Activated naive CD4-positive, alpha-beta T cell treated with anti-CD3 and anti-CD28 coated beads, Interleukin-2, amount 50 U/mL, for 24 hours (primary cell): ENCODE measurements at regions not wholly inside any gene's neighbourhood (a gene's known extent, or its start where the extent isn't known, plus 50 kb on each side); places are given as distances from the start of the nearest gene placed in this dataset.
"Not testable (repeated sequence)": the region's sequence is repeated elsewhere in the genome, so short reads cannot be mapped to it uniquely, and the experiment has no call there.

ENCODE experiments used
- H3K27ac Mint-ChIP-seq: one replicate; pipeline ENCODE4 v1.8.0; 2021; ENCODE audit warnings: mild to moderate bottlenecking, mixed read lengths
- H3K27me3 Mint-ChIP-seq: one replicate; pipeline ENCODE4 v1.8.0; 2021; ENCODE audit warnings: mixed read lengths
- H3K36me3 Mint-ChIP-seq: one replicate; pipeline ENCODE4 v1.8.0; 2021; ENCODE audit warnings: mixed read lengths
- H3K4me1 Mint-ChIP-seq: one replicate; pipeline ENCODE4 v1.8.0; 2021; ENCODE audit warnings: mixed read lengths
- H3K4me3 Mint-ChIP-seq: one replicate; pipeline ENCODE4 v1.8.0; 2021; ENCODE audit warnings: mild to moderate bottlenecking, mixed read lengths
- H3K9me3 Mint-ChIP-seq: one replicate; pipeline ENCODE4 v1.8.0; 2021; ENCODE audit warnings: mixed read lengths

DNA sequence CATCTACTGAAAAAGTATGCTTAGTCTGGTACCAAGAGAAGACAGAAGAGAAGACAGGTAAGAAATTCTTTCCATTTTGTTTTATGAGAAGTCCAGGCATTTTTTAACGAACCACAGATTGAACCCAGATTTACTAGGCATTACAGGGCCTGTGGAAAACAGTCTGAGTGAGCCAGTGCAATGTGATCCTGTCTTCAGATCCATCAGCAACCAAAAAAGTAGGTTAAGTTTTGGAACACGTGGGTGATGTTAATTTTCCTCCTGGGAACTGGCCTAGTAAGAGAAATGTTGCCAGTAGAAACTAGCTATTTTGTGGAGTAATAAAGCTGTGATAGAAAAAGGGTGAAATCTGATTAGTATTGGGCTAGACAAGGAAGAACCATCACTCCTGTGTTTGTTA lies 440.9 kb upstream of the SEL1L start:
- H3K4me3 Mint-ChIP-seq = no peak overlapping the region
- H3K27ac Mint-ChIP-seq = no peak overlapping the region
- peaks cover 7% of the 10 kb centered on the region for H3K9me3 Mint-ChIP-seq
- no peaks in the 10 kb centered on the region for H3K36me3 Mint-ChIP-seq
- H3K4me1 Mint-ChIP-seq = no peaks in the 10 kb centered on the region
- no peaks in the 10 kb centered on the region for H3K27me3 Mint-ChIP-seq

DNA sequence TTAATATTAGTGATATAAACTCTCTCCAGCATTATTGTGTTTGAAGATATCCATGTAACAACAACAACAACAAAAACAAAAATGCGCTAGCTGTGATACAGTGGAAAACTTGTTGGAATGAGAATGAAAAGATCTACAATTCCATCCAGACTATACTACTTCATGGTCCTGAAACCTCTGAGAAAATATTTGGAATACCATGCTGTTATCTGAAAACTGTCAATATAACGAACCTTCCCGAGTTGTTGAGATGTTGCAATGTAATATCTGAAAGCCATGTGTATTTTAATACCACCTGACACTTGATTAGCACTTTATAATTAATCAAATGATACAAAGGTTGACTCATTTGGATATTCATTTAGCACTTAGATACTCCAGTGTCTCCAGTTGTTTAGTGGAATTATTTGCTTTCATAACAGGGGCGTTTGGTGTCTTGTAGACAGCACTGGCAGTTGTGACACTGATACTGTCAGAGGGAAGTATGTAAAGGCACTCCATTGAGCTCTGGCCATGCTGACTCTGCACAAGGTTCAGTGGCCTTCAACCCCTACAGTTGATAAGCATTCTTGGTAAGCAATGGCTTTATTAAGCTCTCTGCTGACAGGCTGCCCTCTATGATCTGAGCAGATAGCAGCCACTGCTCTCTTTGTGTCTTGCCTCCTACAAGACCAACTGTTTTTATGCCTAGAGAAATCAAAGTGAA lies 447.1 kb upstream of the SEL1L start:
- Mint-ChIP-seq H3K27me3 (no peaks in the 10 kb centered on the region), H3K4me3 (no peak overlapping the region), H3K4me1 (no peaks in the 10 kb centered on the region), H3K36me3 (no peaks in the 10 kb centered on the region), H3K27ac (no peak overlapping the region), H3K9me3 (no peaks in the 10 kb centered on the region)

DNA sequence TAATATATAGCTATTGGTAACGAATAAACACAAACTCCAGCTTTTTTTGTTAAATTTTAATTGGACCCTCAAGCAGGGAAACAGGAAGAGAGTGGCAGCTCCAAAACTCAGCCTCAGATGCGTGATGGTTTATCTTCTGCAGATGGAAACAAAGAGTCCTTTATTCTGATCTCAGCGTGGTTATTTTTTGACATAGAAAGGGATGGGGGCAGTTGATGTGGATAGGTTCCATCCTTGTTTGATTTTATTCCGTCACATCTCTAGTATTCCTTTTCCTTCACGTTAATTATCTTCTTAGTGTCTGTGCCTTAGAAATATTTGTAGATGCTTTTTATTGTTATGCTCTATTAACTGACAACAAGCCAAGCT lies 447.6 kb upstream of the SEL1L start:
- Mint-ChIP-seq H3K36me3 (no peaks in the 10 kb centered on the region), H3K9me3 (no peaks in the 10 kb centered on the region), H3K27me3 (no peaks in the 10 kb centered on the region), H3K27ac (no peak overlapping the region), H3K4me1 (no peaks in the 10 kb centered on the region), H3K4me3 (no peak overlapping the region)

DNA sequence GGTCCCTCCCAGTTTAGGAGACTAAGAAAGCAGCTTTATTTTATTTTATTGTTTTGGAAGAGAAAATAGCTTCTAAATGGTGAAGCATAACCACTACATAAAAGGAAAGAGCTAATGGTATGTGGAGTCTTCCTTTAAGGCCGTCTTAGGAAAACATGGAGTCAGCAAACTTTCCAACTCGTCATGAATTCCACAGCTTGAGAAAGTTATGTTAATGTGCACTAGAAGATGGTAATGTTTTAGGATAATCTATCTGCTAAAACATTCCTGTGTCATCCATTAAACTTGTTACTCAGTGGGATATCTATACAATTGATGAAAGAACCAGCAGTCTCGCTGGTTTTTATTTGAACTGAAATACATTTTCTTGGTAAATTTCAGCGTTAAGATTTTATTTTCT lies 448.4 kb upstream of the SEL1L start:
- no peak overlapping the region for H3K4me3 Mint-ChIP-seq
- no peaks in the 10 kb centered on the region for H3K9me3 Mint-ChIP-seq
- no peaks in the 10 kb centered on the region for H3K36me3 Mint-ChIP-seq
- no peak overlapping the region for H3K27ac Mint-ChIP-seq
- no peaks in the 10 kb centered on the region for H3K4me1 Mint-ChIP-seq
- no peaks in the 10 kb centered on the region for H3K27me3 Mint-ChIP-seq

DNA sequence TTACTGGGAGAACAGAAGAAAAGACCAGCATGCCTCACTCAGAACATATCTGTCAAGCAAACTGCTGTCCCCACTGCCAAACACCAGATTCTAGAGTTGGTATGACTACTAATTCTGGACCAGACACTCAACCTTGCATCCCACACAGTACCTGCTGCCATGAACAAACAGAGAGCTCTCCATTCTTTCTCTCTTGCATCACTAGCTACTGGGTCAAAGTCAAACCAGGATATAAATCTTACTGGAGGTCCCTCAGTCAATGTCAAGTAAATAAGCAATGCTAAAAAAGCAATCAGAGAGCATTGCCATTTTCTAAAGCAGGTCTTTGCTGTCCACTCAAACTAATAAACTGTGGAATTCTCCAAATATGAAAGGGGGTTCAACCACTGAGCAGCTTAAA lies 452.4 kb upstream of the SEL1L start:
- Mint-ChIP-seq H3K4me3 (no peak overlapping the region), H3K9me3 (no peaks in the 10 kb centered on the region), H3K4me1 (no peaks in the 10 kb centered on the region), H3K27me3 (peaks cover 8% of the 10 kb centered on the region), H3K36me3 (no peaks in the 10 kb centered on the region), H3K27ac (no peak overlapping the region)

DNA sequence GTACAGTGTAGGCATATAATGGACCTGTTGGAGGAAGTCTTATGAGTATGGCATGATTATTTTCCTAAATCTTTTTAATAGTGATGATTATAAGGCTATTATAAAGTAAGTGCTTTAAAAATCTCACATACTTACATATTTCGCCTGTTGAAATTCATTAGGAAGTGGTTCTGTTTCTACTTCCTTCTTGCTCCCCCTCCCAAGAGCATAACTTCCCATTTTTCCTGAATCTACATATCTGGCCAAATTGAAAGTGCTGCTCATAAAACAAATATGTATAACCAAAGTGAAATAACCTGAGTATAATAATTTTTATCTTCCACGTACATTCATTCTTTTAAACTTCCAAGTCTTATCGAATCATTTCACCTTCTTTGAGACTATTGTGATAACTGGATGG lies 455.6 kb upstream of the SEL1L start:
- Mint-ChIP-seq H3K9me3 (no peaks in the 10 kb centered on the region), H3K36me3 (no peaks in the 10 kb centered on the region), H3K27me3 (peaks cover 11% of the 10 kb centered on the region), H3K27ac (no peak overlapping the region), H3K4me1 (no peaks in the 10 kb centered on the region), H3K4me3 (no peak overlapping the region)

DNA sequence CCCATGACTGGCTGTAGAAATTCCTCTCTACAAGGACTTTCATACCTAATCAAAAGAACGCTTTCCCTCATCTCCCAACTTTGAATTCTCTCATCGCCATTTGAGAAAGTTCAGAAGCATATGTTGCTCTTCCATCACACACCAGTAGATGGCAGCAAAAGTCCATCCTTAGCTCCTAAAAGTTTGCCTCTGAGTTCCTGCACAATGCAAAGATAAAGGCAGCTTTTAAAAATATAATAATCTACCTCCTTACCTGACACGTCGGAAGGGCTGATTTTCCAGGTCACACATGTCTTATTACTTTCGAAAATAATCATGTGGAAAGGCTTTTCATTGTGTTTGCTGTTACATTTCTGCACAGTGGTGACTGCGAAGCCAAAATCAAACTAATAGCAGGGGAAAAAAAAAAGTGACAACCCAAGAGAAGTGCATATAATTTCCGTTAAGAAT lies 456.7 kb upstream of the SEL1L start:
- H3K4me1 Mint-ChIP-seq = no peaks in the 10 kb centered on the region
- peaks cover 11% of the 10 kb centered on the region for H3K27me3 Mint-ChIP-seq
- no peak overlapping the region for H3K4me3 Mint-ChIP-seq
- H3K9me3 Mint-ChIP-seq = no peaks in the 10 kb centered on the region
- no peaks in the 10 kb centered on the region for H3K36me3 Mint-ChIP-seq
- H3K27ac Mint-ChIP-seq = no peak overlapping the region

DNA sequence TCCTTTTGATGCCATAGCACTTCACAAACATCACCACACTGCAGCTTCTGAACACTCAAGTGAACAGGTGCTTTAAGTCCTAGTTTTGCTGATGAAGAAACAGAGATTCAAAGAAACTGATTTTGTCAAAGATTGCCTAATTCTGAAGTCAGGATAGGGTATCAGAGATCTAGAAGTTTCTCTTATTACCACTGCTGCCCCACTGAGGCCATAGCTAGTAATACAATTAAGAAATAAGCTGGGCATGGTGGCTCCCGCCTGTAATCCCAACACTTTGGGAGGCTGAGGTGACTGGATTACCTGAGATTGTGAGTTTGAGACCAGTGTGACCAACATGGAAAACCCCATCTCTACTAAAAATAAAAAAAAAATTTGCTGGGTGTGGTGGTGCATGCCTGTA lies 458.3 kb upstream of the SEL1L start:
- H3K27me3 Mint-ChIP-seq = peaks cover 14% of the 10 kb centered on the region
- H3K4me1 Mint-ChIP-seq = no peaks in the 10 kb centered on the region
- no peaks in the 10 kb centered on the region for H3K36me3 Mint-ChIP-seq
- H3K27ac Mint-ChIP-seq = no peak overlapping the region
- no peak overlapping the region for H3K4me3 Mint-ChIP-seq
- no peaks in the 10 kb centered on the region for H3K9me3 Mint-ChIP-seq

DNA sequence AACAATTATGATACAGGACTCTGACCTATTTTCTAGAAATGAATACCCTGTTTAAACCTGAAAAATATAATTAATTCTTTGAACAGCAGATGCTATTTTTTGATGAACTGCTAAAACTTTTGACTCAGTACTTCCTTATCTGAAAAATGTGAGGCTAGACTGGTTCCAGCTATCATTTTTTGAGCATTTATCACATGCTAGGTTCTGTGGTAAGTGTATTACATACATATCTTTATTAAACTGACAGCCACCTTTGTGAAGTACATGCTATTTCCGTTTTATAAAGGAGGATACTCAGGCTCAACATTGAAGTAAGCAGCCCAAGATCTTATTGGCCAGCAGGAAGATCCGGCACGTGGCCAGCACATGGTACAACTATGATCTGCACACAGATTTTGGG lies 459.8 kb upstream of the SEL1L start:
- Mint-ChIP-seq H3K27ac (no peak overlapping the region), H3K9me3 (no peaks in the 10 kb centered on the region), H3K27me3 (peaks cover 11% of the 10 kb centered on the region), H3K4me3 (no peak overlapping the region), H3K4me1 (no peaks in the 10 kb centered on the region), H3K36me3 (no peaks in the 10 kb centered on the region)

DNA sequence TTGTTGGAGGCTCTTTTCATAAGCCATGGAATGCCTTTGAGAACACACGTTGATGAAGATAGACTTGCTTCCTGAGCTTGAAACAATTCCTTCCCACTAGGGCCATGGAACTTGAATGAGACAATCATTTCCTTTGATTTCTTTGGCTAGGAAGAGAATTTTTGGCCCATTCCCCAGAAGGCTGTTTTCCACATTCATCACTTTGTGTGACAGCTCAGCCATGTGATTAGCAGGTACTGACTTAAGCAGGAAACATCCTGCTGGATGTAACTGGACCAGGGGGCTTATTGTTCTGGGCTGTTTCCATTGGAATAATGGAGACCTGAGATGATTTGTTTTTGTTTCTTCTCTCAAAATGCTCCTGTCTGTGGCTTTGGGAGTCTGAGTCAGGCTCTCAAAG lies 469.8 kb upstream of the SEL1L start:
- H3K4me3 Mint-ChIP-seq = no peak overlapping the region
- H3K9me3 Mint-ChIP-seq = peaks cover 8% of the 10 kb centered on the region
- no peaks in the 10 kb centered on the region for H3K27me3 Mint-ChIP-seq
- H3K27ac Mint-ChIP-seq = no peak overlapping the region
- no peaks in the 10 kb centered on the region for H3K4me1 Mint-ChIP-seq
- no peaks in the 10 kb centered on the region for H3K36me3 Mint-ChIP-seq

DNA sequence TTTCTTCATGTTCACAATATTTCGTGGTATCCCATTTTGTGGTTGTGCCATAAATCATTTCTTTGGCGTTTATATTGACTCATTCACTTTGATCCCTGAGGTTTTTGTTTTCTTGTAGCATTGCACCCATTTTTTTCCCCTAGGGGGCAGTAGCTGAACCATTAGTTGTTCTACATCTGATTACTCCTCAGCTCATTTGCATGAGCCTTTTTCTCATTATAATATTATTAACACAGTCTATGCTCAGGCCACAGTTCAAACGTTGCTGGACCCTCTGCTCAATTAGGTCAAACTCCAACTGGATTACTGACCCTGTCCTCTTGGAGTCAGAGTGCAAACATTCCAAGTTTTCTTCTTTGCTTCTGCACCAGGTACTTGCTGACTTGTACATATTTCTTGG lies 475.4 kb upstream of the SEL1L start:
- Mint-ChIP-seq H3K27me3 (peaks cover 1% of the 10 kb centered on the region), H3K36me3 (no peaks in the 10 kb centered on the region), H3K4me1 (no peaks in the 10 kb centered on the region), H3K27ac (no peak overlapping the region), H3K4me3 (no peak overlapping the region), H3K9me3 (peaks cover 7% of the 10 kb centered on the region)

DNA sequence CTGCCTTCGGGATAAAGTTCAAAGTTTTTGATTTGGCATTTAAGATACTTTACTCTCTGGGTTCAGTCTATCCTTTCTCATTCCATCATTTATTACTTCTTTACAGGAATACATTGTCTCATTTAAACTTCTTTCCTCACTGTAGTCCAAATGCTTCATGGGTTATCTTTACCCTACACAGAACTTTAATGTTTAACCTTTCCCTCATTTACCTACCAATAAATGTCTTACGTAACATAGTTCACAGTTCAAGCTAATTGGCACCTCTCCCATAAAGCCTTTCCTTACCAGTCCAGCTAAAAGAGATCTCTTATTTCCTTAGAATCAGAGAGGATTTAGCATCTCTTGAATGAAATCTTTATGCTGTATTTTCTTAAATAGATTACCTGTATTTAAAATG lies 476.3 kb upstream of the SEL1L start:
- no peaks in the 10 kb centered on the region for H3K36me3 Mint-ChIP-seq
- no peak overlapping the region for H3K4me3 Mint-ChIP-seq
- H3K27me3 Mint-ChIP-seq = peaks cover 1% of the 10 kb centered on the region
- no peaks in the 10 kb centered on the region for H3K4me1 Mint-ChIP-seq
- no peak overlapping the region for H3K27ac Mint-ChIP-seq
- peaks cover 7% of the 10 kb centered on the region for H3K9me3 Mint-ChIP-seq

DNA sequence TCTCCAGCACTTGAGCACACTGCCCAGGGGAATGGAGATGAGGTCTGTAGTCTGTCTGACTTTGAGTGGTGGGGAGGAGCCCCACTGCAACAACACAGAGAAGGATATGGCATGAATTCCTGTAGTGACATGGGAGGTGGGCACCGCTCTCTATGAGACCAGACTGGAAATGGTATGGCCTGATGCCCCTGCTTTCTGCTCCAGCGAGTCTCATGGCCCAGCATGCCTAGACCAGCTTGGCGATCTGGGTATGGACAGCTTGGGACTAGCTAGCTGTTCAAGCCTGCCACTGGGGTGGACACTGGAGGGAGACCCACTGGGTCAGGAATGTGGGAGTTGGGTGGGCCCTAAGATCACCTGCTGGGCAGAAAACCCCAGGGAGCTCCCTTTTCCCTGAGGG lies 477.8 kb upstream of the SEL1L start:
- no peak overlapping the region for H3K4me3 Mint-ChIP-seq
- H3K36me3 Mint-ChIP-seq = no peaks in the 10 kb centered on the region
- peaks cover 7% of the 10 kb centered on the region for H3K9me3 Mint-ChIP-seq
- no peaks in the 10 kb centered on the region for H3K4me1 Mint-ChIP-seq
- H3K27me3 Mint-ChIP-seq = peaks cover 1% of the 10 kb centered on the region
- H3K27ac Mint-ChIP-seq = no peak overlapping the region

DNA sequence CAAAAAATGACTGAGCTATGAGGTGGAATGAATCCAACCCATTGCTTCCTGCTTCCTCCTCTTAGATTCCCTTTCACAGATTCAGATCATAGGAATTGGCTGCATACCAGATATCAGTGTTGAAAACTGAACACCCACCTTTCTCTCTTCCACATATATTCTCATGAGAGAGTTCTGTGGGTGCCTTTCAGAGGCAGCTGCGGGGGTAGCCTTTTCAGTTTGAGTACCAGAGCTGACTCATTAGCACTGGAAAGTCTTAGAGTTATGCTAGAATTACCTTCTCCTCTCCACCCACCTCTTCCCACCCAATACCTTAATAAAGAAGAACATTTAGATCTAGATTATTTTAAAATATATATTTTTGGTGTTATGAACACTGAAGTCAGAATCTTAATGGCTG lies 495.4 kb upstream of the SEL1L start:
- H3K9me3 Mint-ChIP-seq = peaks cover 12% of the 10 kb centered on the region
- H3K27me3 Mint-ChIP-seq = no peaks in the 10 kb centered on the region
- H3K27ac Mint-ChIP-seq = no peak overlapping the region
- H3K36me3 Mint-ChIP-seq = no peaks in the 10 kb centered on the region
- H3K4me1 Mint-ChIP-seq = no peaks in the 10 kb centered on the region
- no peak overlapping the region for H3K4me3 Mint-ChIP-seq

DNA sequence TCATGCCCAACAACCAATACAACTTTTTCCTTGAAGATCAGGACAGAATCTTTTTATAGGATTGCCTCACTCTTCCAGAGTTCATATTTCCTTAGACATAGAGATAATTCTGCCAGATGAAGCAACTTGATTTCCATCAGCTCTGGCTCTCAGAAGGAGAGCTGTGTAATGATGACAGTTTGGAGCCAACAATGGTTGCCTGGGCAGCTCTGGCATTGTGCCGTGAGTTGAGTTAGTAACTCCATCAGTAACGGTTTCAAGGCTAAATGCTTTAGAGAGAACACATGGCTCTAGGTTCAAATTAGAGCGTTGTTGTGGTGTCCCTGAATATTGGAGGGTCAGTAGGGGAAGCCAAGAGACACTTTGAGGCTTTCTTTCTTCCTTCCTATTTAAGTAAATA lies 501.7 kb upstream of the SEL1L start:
- Mint-ChIP-seq H3K4me1 (no peaks in the 10 kb centered on the region), H3K9me3 (no peaks in the 10 kb centered on the region), H3K36me3 (no peaks in the 10 kb centered on the region), H3K4me3 (no peak overlapping the region), H3K27ac (no peak overlapping the region), H3K27me3 (no peaks in the 10 kb centered on the region)

DNA sequence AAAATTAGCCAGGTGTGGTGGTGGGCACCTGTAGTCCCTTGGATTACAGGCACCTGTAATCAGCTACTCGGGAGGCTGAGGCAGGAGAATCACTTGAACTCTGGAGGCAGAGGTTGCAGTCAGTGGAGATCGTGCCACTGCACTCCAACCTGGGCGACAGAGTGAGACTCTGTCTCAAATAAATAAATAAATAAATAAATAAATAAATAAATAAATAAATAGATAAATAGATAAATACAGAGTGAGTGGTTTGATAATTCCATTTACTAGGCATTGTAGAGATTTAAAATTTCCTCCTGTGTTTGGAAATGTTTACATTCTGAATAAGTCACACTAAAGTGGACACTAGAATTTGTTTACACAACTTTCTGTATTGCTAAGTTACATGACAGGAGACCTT lies 504.4 kb upstream of the SEL1L start:
- H3K4me1 Mint-ChIP-seq, H3K36me3 Mint-ChIP-seq, H3K9me3 Mint-ChIP-seq, H3K27ac Mint-ChIP-seq, H3K27me3 Mint-ChIP-seq, H3K4me3 Mint-ChIP-seq: not testable (repeated sequence)

DNA sequence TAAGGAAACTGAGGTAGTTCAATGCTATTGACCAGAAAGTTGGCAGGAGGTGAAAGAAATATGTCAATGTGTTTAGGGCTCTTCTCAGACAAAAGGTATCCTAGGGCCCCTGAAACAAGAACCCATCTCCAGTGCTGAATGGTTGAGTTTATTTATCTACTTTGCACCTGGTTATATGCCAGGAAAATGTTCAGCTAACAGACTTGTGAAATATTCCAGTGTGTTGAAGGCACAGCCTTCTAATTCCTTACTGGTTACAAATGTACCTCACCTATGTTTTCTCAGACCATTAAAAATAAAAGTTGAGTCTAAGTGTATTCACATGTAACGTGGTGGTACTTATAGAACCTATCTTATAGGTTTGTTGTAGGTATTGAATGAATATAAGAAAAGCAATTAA lies 511.7 kb upstream of the SEL1L start:
- Mint-ChIP-seq H3K27me3 (no peaks in the 10 kb centered on the region), H3K4me1 (no peaks in the 10 kb centered on the region), H3K9me3 (peaks cover 6% of the 10 kb centered on the region), H3K4me3 (no peak overlapping the region), H3K27ac (no peak overlapping the region), H3K36me3 (no peaks in the 10 kb centered on the region)
